ENCODE measurements at regions not wholly inside any gene's neighbourhood (a gene's known extent, or its start where the extent isn't known, plus 50 kb on each side); places are given as distances from the start of the nearest gene placed in this dataset.

DNA sequence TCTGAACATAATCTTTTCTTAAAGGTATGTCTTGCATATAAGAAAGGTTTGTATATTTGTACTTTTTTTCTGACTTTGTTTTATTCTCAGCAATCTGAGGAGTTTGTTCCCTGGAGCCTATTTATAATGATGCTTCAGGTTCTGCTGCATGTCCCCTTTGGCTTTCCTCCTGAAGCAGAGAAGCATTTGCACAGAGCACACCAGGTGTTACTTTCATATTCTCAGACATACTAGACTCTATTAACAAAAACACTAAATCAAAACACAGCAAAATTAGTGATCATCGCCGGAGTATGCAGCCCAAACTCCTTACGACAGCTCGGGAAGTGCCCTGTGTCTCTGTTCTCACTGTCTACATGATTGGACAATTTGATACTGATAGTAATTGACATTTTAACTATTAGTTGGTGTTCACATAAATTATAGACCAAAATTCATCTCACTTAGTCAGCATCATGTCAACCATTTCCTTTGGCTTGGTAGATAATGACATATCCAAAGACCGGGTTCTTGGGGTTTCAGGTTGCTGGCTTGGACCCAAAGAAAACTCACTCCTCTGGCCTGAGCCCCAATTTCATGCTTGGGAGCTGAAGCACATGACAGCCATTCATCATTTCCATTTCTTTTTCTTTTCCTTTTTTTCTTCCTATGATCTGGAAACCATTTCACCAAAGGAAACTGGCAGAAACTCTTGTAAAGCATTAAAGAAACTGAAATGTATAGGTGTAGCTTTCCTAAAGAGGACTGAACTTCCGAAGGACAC is 400.1 kb upstream of the NRP1 start (continued):
- TF ChIP-seq CHD7 (IDR thresholded peaks at IDR 0.05; ENCODE audit: insufficient replicate concordance, low read length) (no peak), RXRA (IDR thresholded peaks at IDR 0.05; ENCODE audit: insufficient read depth, low read depth, low read length) (no peak), CHD2 (IDR thresholded peaks at IDR 0.05; ENCODE audit: low read length) (no peak), RBBP5 (IDR thresholded peaks at IDR 0.05; ENCODE audit: borderline replicate concordance, low read depth, low read length) (no peak)

All from H1 (cell line).